22Rv1 (cell line): ENCODE measurements at regions not wholly inside any gene's neighbourhood (a gene's known extent, or its start where the extent isn't known, plus 50 kb on each side); places are given as distances from the start of the nearest gene placed in this dataset.
"Not testable (repeated sequence)": the region's sequence is repeated elsewhere in the genome, so short reads cannot be mapped to it uniquely, and the experiment has no call there.

Experiments used
- H3K27ac ChIP-seq: fragments of 450-650 bp; 2 replicates; pipeline ENCODE4 v1.5.1; 2017
- CTCF ChIP-seq: fragments of 450-650 bp; IDR thresholded peaks from 2 replicates; pipeline ENCODE4 v1.5.1; 2017; ENCODE audit warnings: mild to moderate bottlenecking
- ZFX ChIP-seq: fragments of 450-650 bp; IDR thresholded peaks from 2 replicates; pipeline ENCODE4 v1.6.1; 2017; ENCODE audit warnings: antibody characterized with exemption, borderline replicate concordance

- no peak overlapping the region for H3K27ac ChIP-seq
- TF ChIP-seq CTCF: no peak
- no peak for TF ChIP-seq ZFX
Observed at GRCh38 chr6:164628302-164628931, 681.0 kb downstream of the C6orf118 start.

- no peak for TF ChIP-seq ZFX
- TF ChIP-seq CTCF: no peak
- H3K27ac ChIP-seq: no peak overlapping the region
Observed at GRCh38 chr6:164616917-164617524, 692.4 kb downstream of the C6orf118 start.

- TF ChIP-seq ZFX (no peak), CTCF (no peak)
- no peak overlapping the region for H3K27ac ChIP-seq
Observed at GRCh38 chr6:164612751-164613150, 696.7 kb downstream of the C6orf118 start.

- H3K27ac ChIP-seq: not testable (repeated sequence)
Observed at GRCh38 chr6:164610859-164611258, 698.5 kb downstream of the C6orf118 start.

- not testable (repeated sequence) for H3K27ac ChIP-seq
Observed at GRCh38 chr6:164602415-164602814, 707.0 kb downstream of the C6orf118 start.

GRCh38 chr6:164581563-164581962, 727.8 kb downstream of the C6orf118 start:
- TF ChIP-seq ZFX (no peak), CTCF (no peak)
- no peak overlapping the region for H3K27ac ChIP-seq

- no peak for TF ChIP-seq ZFX
- no peak for TF ChIP-seq CTCF
- H3K27ac ChIP-seq: no peak overlapping the region
Observed at GRCh38 chr6:164579035-164579434, 730.4 kb downstream of the C6orf118 start.

- TF ChIP-seq ZFX (no peak), CTCF (no peak)
- no peak overlapping the region for H3K27ac ChIP-seq
Observed at GRCh38 chr6:164578616-164579015, 730.8 kb downstream of the C6orf118 start.
